ENCODE measurements at regions not wholly inside any gene's neighbourhood (a gene's known extent, or its start where the extent isn't known, plus 50 kb on each side); places are given as distances from the start of the nearest gene placed in this dataset.

DNA sequence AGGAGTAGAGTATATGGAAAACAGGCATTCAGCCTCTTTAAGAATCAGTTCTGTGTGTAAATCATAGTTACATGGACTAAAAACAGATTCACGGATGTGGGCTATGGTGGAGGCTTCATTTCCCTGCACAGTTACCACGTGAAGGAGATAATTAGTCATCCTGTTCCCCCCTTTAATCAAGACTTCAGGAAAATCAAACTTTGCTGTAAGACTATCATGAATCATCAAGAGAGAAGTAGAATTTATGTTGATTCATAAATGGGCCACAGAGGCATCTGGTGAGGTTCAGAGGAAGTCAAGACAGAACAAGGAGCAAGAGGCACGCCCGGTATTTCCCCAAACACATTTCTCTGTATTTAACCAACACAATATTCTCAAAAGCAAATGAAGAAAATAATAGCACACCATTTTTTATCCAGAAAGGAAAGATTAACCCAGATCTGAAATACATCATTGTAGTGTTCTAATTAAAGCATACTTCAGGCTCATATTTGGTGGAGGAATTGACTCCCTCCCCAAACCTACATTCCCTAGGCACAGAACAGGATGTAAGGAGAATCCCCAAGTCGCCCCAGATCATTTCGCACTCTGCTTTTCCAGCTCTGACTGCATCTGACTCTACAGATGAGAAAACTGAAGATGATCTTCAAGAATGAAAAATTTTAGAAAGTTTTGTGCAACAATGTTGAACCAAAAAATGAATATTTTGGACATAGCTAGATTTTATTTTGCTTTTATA, 175.8 kb upstream of the GAS1 start:
- H3K27ac ChIP-seq (replicated peaks) = no peak overlapping the region
- DNase-seq (ENCODE audit: low read depth in 1 of 2, low spot score in 1 of 2) = no peak
- no peak overlapping the region for H3K4me3 ChIP-seq (replicated peaks; ENCODE audit: insufficient read depth, low read length)
- no peaks in the 10 kb centered on the region for H3K27me3 ChIP-seq (ENCODE audit: insufficient read depth, poor library complexity, severe bottlenecking)
- TF ChIP-seq GABPA (IDR thresholded peaks at IDR 0.05; ENCODE audit: low read depth) (no peak), POLR2AphosphoS5 (IDR thresholded peaks at IDR 0.05; ENCODE audit: low read depth) (no peak), SPI1 (IDR thresholded peaks at IDR 0.05; ENCODE audit: borderline replicate concordance, low read depth) (no peak)
- TF ChIP-seq, protein P1, sequence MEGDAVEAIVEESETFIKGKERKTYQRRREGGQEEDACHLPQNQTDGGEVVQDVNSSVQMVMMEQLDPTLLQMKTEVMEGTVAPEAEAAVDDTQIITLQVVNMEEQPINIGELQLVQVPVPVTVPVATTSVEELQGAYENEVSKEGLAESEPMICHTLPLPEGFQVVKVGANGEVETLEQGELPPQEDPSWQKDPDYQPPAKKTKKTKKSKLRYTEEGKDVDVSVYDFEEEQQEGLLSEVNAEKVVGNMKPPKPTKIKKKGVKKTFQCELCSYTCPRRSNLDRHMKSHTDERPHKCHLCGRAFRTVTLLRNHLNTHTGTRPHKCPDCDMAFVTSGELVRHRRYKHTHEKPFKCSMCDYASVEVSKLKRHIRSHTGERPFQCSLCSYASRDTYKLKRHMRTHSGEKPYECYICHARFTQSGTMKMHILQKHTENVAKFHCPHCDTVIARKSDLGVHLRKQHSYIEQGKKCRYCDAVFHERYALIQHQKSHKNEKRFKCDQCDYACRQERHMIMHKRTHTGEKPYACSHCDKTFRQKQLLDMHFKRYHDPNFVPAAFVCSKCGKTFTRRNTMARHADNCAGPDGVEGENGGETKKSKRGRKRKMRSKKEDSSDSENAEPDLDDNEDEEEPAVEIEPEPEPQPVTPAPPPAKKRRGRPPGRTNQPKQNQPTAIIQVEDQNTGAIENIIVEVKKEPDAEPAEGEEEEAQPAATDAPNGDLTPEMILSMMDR (IDR thresholded peaks at IDR 0.05; ENCODE audit: insufficient read depth, low read length) = no peak
- TF ChIP-seq, protein P2, sequence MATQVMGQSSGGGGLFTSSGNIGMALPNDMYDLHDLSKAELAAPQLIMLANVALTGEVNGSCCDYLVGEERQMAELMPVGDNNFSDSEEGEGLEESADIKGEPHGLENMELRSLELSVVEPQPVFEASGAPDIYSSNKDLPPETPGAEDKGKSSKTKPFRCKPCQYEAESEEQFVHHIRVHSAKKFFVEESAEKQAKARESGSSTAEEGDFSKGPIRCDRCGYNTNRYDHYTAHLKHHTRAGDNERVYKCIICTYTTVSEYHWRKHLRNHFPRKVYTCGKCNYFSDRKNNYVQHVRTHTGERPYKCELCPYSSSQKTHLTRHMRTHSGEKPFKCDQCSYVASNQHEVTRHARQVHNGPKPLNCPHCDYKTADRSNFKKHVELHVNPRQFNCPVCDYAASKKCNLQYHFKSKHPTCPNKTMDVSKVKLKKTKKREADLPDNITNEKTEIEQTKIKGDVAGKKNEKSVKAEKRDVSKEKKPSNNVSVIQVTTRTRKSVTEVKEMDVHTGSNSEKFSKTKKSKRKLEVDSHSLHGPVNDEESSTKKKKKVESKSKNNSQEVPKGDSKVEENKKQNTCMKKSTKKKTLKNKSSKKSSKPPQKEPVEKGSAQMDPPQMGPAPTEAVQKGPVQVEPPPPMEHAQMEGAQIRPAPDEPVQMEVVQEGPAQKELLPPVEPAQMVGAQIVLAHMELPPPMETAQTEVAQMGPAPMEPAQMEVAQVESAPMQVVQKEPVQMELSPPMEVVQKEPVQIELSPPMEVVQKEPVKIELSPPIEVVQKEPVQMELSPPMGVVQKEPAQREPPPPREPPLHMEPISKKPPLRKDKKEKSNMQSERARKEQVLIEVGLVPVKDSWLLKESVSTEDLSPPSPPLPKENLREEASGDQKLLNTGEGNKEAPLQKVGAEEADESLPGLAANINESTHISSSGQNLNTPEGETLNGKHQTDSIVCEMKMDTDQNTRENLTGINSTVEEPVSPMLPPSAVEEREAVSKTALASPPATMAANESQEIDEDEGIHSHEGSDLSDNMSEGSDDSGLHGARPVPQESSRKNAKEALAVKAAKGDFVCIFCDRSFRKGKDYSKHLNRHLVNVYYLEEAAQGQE (IDR thresholded peaks at IDR 0.05; ENCODE audit: insufficient replicate concordance, low read depth) = no peak

DNA sequence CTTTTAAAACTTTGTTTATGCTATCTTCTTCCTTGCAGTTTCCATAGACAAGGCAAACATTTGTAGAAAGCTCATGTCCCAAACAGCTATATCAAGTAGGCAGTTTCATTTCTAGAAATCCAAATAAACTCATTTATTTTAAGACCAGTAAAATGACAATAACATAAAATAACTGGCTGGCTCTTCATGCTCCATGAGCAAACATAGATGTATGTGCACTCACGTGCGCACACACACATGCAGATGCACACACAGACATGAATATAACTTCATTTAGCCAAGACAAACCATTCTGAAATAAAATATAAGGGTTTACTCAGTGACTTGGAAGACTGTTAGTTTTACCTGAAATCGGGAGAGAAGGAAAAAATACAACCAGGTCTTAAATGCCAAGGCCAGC, 176.5 kb upstream of the GAS1 start:
- TF ChIP-seq GABPA (IDR thresholded peaks at IDR 0.05; ENCODE audit: low read depth) (no peak), SPI1 (IDR thresholded peaks at IDR 0.05; ENCODE audit: borderline replicate concordance, low read depth) (no peak), POLR2AphosphoS5 (IDR thresholded peaks at IDR 0.05; ENCODE audit: low read depth) (no peak)
- TF ChIP-seq, protein P1 (IDR thresholded peaks at IDR 0.05; ENCODE audit: insufficient read depth, low read length) = no peak
- TF ChIP-seq, protein P2 (IDR thresholded peaks at IDR 0.05; ENCODE audit: insufficient replicate concordance, low read depth) = no peak
- H3K4me3 ChIP-seq (replicated peaks; ENCODE audit: insufficient read depth, low read length) = no peak overlapping the region
- DNase-seq (ENCODE audit: low read depth in 1 of 2, low spot score in 1 of 2) = no peak
- no peak overlapping the region for H3K27ac ChIP-seq (replicated peaks)
- no peaks in the 10 kb centered on the region for H3K27me3 ChIP-seq (ENCODE audit: insufficient read depth, poor library complexity, severe bottlenecking)

DNA sequence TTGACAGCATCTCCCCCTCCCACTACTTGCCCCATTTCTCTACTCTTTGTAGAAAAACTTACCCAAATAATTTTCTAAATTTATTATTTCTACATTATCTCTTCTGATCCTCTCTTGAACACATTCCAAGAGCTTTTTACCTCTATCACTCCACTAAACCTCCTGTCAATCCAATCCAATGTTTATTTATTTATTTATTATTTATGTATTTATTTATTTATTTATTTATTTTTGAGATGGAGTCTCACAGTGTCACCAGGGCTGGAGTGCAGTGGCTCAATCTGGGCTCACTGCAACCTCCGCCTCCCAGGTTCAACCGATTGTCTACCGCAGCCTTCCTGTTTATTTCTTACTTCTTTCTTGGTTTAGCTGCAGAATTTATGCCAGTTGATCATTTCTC, 178.5 kb upstream of the GAS1 start:
- H3K27me3 ChIP-seq (ENCODE audit: insufficient read depth, poor library complexity, severe bottlenecking) = no peaks in the 10 kb centered on the region
- DNase-seq (ENCODE audit: low read depth in 1 of 2, low spot score in 1 of 2) = no peak
- H3K27ac ChIP-seq (replicated peaks) = no peak overlapping the region
- H3K4me3 ChIP-seq (replicated peaks; ENCODE audit: insufficient read depth, low read length) = no peak overlapping the region
- TF ChIP-seq POLR2AphosphoS5 (IDR thresholded peaks at IDR 0.05; ENCODE audit: low read depth) = no peak

DNA sequence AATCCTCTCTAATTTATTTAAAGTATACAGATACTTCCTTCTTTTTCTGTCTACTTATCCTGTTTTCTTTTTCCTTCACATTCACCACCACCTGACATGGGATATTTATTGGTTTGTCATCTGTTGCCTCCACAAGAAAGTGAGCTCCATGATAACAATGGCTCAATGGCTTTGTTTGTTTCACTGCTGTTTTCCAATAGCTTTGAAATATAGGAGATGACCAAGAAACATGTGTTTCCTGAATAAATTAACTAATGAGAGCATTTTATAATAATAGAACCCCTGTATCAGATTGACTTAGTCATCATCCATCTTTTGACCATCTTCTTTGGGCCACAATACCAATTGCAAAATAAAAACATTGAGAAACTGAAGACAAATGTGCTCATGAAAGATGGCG, 180.2 kb upstream of the GAS1 start:
- TF ChIP-seq, protein P2 (IDR thresholded peaks at IDR 0.05; ENCODE audit: insufficient replicate concordance, low read depth) = no peak
- TF ChIP-seq SPI1 (IDR thresholded peaks at IDR 0.05; ENCODE audit: borderline replicate concordance, low read depth) (no peak), GABPA (IDR thresholded peaks at IDR 0.05; ENCODE audit: low read depth) (no peak), POLR2AphosphoS5 (IDR thresholded peaks at IDR 0.05; ENCODE audit: low read depth) (no peak)
- TF ChIP-seq, protein P1 (IDR thresholded peaks at IDR 0.05; ENCODE audit: insufficient read depth, low read length) = no peak
- DNase-seq (ENCODE audit: low read depth in 1 of 2, low spot score in 1 of 2) = no peak
- Histone ChIP-seq H3K4me3 (replicated peaks; ENCODE audit: insufficient read depth, low read length) (no peak overlapping the region), H3K27me3 (ENCODE audit: insufficient read depth, poor library complexity, severe bottlenecking) (no peaks in the 10 kb centered on the region), H3K27ac (replicated peaks) (no peak overlapping the region)
